Activated CD8-positive, alpha-beta T cell treated with anti-CD3 and anti-CD28 coated beads for 36 hours (primary cell): ENCODE measurements at regions not wholly inside any gene's neighbourhood (a gene's known extent, or its start where the extent isn't known, plus 50 kb on each side); places are given as distances from the start of the nearest gene placed in this dataset.

Experiments
- ATAC-seq: fragments of 200-7000 bp; cut with Tn5 transposase; one replicate; pipeline ENCODE4 v1.10.0; 2021; ENCODE audit warnings: mild to moderate bottlenecking, moderate library complexity
- CTCF ChIA-PET: fragments of 350-600 bp; sonication (Branson Sonifier 250); formaldehyde crosslinking; loops from one replicate; lab custom pipeline; 2021; ENCODE audit warnings: antibody characterized with exemption; lab: Charles Lee
- POLR2A ChIA-PET: fragments of 350-600 bp; sonication (Branson Sonifier 250); formaldehyde crosslinking; loops from one replicate; lab custom pipeline; 2021; ENCODE audit warnings: antibody characterized with exemption; lab: Charles Lee
- DNase-seq: peaks from one replicate; pipeline ENCODE4 v3.0.0-alpha.2; 2020
- H3K27ac Mint-ChIP-seq: one replicate; pipeline ENCODE4 v1.8.0; 2021; ENCODE audit warnings: mild to moderate bottlenecking, mixed read lengths
- H3K27me3 Mint-ChIP-seq: one replicate; pipeline ENCODE4 v1.8.0; 2021; ENCODE audit warnings: mixed read lengths
- H3K36me3 Mint-ChIP-seq: one replicate; pipeline ENCODE4 v1.8.0; 2021; ENCODE audit warnings: low read depth, mixed read lengths
- H3K4me1 Mint-ChIP-seq: one replicate; pipeline ENCODE4 v1.8.0; 2021; ENCODE audit warnings: low read depth, mixed read lengths
- H3K4me3 Mint-ChIP-seq: one replicate; pipeline ENCODE4 v1.8.0; 2021; ENCODE audit warnings: mild to moderate bottlenecking, moderate library complexity, mixed read lengths
- H3K9me3 Mint-ChIP-seq: one replicate; pipeline ENCODE4 v1.8.0; 2021; ENCODE audit warnings: mixed read lengths
- intact Hi-C: fragments of 100-400 bp; cut with micrococcal nuclease; formaldehyde crosslinking; loops from one replicate; pipeline ENCODE4 v1.10.0; 2022
- TF ChIP-seq, protein P1 (sequence below): fragments of 200-600 bp; IDR thresholded peaks from one replicate; pipeline ENCODE4 v1.8.0; 2022; ENCODE audit warnings: antibody characterized with exemption, mild to moderate bottlenecking

DNA sequence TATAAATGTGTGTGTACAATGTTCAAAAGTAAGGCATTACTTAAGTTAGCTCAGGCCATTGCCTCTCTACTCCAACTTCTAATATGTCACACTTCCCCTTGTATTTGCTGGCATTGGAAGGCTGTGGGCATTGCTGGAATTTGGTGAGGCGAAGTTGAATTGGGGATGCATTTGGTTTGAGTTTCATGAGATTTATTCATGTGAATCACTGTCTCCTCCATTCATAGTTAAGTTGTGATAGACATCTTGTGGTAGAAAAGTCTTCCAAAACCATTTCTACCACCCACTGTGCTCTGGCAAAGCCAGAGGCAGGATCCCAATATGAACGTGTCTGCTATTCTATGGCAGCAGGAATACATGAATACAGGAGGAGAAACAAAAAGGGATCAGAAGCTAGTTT, 397.8 kb upstream of the USP24 start:
- no peak overlapping the region for H3K4me3 Mint-ChIP-seq
- H3K27me3 Mint-ChIP-seq: peaks cover 13% of the 10 kb centered on the region
- H3K27ac Mint-ChIP-seq: no peak overlapping the region
- TF ChIP-seq, protein P1, sequence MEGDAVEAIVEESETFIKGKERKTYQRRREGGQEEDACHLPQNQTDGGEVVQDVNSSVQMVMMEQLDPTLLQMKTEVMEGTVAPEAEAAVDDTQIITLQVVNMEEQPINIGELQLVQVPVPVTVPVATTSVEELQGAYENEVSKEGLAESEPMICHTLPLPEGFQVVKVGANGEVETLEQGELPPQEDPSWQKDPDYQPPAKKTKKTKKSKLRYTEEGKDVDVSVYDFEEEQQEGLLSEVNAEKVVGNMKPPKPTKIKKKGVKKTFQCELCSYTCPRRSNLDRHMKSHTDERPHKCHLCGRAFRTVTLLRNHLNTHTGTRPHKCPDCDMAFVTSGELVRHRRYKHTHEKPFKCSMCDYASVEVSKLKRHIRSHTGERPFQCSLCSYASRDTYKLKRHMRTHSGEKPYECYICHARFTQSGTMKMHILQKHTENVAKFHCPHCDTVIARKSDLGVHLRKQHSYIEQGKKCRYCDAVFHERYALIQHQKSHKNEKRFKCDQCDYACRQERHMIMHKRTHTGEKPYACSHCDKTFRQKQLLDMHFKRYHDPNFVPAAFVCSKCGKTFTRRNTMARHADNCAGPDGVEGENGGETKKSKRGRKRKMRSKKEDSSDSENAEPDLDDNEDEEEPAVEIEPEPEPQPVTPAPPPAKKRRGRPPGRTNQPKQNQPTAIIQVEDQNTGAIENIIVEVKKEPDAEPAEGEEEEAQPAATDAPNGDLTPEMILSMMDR: no peak
- DNase-seq (no peak), ATAC-seq (no peak)
- CTCF ChIA-PET: no interaction called here
- intact Hi-C loops: no loop called here
- H3K9me3 Mint-ChIP-seq: no peaks in the 10 kb centered on the region
- no peaks in the 10 kb centered on the region for H3K36me3 Mint-ChIP-seq
- POLR2A ChIA-PET: no interaction called here
- H3K4me1 Mint-ChIP-seq: no peaks in the 10 kb centered on the region

DNA sequence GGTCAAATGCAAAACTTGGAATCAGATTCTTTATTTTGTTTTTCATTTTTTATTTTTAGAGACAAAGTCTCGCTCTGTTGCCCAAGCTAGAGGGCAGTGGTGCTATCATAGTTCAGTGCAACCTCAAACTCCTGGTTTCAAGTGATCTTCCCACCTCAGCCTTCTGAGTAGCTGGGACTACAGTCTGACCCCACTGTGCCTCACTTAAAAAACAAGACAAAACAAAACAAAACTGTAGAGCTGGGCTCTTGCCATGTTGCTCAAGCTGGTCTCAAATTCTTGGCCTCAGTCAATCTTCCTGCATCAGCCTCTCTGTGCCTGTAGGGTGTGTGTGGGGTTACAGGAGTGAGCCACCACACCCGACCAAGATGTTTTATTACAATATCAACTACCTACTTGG, 396.0 kb upstream of the USP24 start:
- ChIA-PET POLR2A (no interaction called here), CTCF (no interaction called here)
- TF ChIP-seq, protein P1: no peak
- Mint-ChIP-seq H3K4me3 (no peak overlapping the region), H3K27ac (no peak overlapping the region), H3K4me1 (no peaks in the 10 kb centered on the region), H3K27me3 (peaks cover 13% of the 10 kb centered on the region), H3K9me3 (no peaks in the 10 kb centered on the region), H3K36me3 (no peaks in the 10 kb centered on the region)
- intact Hi-C loops: no loop called here
- DNase-seq: no peak
- ATAC-seq: no peak

DNA sequence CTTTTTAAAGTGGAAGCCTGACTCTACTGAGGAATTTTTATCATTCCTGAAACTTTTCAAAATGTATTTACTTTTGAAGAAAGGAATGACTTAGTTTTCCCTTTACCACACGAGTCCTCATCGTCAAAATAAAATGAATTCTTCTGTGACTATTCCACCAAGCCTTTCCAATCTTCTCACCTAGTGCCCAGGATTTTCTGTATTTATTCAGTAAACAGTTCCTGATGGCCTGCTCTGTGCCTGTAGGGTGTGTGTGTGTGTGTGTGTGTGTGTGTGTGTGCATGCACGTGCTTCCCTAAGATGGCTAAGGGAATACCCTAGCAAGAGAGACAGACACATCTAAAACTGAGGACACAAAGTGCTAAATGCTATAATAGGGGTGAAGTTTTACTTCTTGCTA, 395.0 kb upstream of the USP24 start:
- H3K4me3 Mint-ChIP-seq: no peak overlapping the region
- POLR2A ChIA-PET: no interaction called here
- TF ChIP-seq, protein P1: no peak
- intact Hi-C loops: no loop called here
- peaks cover 13% of the 10 kb centered on the region for H3K27me3 Mint-ChIP-seq
- no peaks in the 10 kb centered on the region for H3K36me3 Mint-ChIP-seq
- no peak overlapping the region for H3K27ac Mint-ChIP-seq
- no peaks in the 10 kb centered on the region for H3K9me3 Mint-ChIP-seq
- CTCF ChIA-PET: no interaction called here
- no peak for ATAC-seq
- no peaks in the 10 kb centered on the region for H3K4me1 Mint-ChIP-seq
- no peak for DNase-seq

DNA sequence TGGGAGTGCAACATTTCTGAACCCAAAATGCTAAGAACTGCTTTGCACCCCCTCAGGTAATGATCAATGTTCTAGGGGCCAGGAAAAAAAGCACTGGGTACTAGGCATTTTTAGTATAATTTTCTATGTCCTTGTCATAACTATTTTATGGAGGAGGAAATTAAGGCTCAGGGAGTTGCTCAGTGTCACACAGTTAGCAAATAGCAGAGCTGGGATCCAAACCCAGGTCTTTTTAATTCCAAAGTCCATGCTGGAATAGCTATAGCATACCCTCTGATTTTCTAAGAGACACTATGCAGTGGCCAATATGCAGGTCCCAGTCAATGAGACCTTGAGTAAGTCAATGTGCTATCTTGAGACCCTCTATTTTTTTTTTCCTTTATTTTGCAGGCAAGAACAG, 394.5 kb upstream of the USP24 start:
- TF ChIP-seq, protein P1: no peak
- CTCF ChIA-PET: no interaction called here
- ATAC-seq: no peak

DNA sequence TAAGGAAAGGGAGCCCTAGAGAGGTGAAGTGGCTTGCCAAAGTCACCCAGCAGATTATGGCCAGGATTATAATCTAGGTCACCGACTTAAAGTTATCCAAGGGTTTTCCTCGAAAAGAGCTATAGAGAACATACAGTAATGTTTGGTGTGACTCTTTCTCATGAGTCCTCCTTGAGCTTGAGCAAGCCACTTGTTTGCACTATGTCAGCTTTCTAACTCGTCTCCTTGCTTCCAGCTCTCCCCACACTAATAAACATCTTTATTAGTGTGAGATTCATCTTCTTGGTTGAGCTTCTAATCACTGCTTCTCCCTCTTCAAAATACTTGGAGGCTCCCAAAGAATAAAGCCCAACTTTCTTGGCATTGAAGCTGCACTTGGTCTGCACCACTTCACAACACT, 390.0 kb upstream of the USP24 start:
- TF ChIP-seq, protein P1: no peak
- intact Hi-C loops: no loop called here
- H3K27me3 Mint-ChIP-seq: peaks cover 5% of the 10 kb centered on the region
- H3K4me1 Mint-ChIP-seq: no peaks in the 10 kb centered on the region
- H3K36me3 Mint-ChIP-seq: no peaks in the 10 kb centered on the region
- DNase-seq (no peak), ATAC-seq (no peak)
- POLR2A ChIA-PET: no interaction called here
- CTCF ChIA-PET: no interaction called here
- no peak overlapping the region for H3K27ac Mint-ChIP-seq
- no peaks in the 10 kb centered on the region for H3K9me3 Mint-ChIP-seq
- H3K4me3 Mint-ChIP-seq: no peak overlapping the region

More for the DNA sequence above, 394.5 kb upstream of the USP24 start:
- POLR2A ChIA-PET: no interaction called here
- intact Hi-C loops: no loop called here
- no peaks in the 10 kb centered on the region for H3K36me3 Mint-ChIP-seq
- no peaks in the 10 kb centered on the region for H3K9me3 Mint-ChIP-seq
- no peak overlapping the region for H3K4me3 Mint-ChIP-seq
- no peak overlapping the region for H3K27ac Mint-ChIP-seq
- no peak for DNase-seq
- peaks cover 13% of the 10 kb centered on the region for H3K27me3 Mint-ChIP-seq
- no peaks in the 10 kb centered on the region for H3K4me1 Mint-ChIP-seq
